Right lobe of liver (tissue), 4 donors: ENCODE measurements at regions not wholly inside any gene's neighbourhood (a gene's known extent, or its start where the extent isn't known, plus 50 kb on each side); places are given as distances from the start of the nearest gene placed in this dataset.

Experiments
- POLR2A ChIP-seq: fragments of 450-650 bp; IDR thresholded peaks from one replicate; pipeline ENCODE4 v1.6.1; 2017; ENCODE audit warnings: antibody characterized with exemption, mild to moderate bottlenecking
- TF ChIP-seq, protein P1 (sequence below), 4 donors: fragments of 200-600 bp in 3 of 4; fragments of 450-650 bp in 1 of 4; IDR thresholded peaks; one replicate each; pipeline versions ENCODE4 v1.5.1 to v1.8.0; 2016 to 2022; ENCODE audit warnings: antibody characterized with exemption in 4 of 4, mild to moderate bottlenecking in 2 of 4
- donor health status: DM: no; HTN: no; CAD: no.
- donor health status: DM: no; HTN: no; CAD: no.
- donor health status: DM: no; HTN: yes; CAD: no.

DNA sequence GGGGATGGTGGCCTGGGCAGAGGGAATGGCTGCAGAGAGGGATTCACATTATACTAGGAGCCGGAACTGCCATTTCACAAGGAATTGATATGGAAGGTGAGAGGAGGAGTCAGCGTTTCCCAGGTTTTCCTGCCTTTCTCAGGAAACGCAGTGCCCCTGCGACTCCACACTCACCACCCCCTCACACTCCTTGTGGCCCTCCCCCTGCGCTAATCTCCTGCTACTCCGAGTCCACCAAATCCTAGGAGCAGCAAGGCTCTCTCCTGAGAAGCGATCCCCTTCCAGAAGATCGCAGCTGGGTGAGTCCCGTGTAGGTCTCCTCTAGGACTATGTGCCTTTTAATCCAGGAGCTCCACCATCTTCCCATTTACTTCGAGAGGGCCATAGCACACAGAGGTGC is 140.6 kb downstream of the VAPA start:
- TF ChIP-seq, protein P1, sequence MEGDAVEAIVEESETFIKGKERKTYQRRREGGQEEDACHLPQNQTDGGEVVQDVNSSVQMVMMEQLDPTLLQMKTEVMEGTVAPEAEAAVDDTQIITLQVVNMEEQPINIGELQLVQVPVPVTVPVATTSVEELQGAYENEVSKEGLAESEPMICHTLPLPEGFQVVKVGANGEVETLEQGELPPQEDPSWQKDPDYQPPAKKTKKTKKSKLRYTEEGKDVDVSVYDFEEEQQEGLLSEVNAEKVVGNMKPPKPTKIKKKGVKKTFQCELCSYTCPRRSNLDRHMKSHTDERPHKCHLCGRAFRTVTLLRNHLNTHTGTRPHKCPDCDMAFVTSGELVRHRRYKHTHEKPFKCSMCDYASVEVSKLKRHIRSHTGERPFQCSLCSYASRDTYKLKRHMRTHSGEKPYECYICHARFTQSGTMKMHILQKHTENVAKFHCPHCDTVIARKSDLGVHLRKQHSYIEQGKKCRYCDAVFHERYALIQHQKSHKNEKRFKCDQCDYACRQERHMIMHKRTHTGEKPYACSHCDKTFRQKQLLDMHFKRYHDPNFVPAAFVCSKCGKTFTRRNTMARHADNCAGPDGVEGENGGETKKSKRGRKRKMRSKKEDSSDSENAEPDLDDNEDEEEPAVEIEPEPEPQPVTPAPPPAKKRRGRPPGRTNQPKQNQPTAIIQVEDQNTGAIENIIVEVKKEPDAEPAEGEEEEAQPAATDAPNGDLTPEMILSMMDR (IDR thresholded peaks at IDR 0.05) = no peak
- no peak for TF ChIP-seq POLR2A
